ENCODE measurements at regions not wholly inside any gene's neighbourhood (a gene's known extent, or its start where the extent isn't known, plus 50 kb on each side); places are given as distances from the start of the nearest gene placed in this dataset.

- TF ChIP-seq CTCF (IDR thresholded peaks at IDR 0.05; ENCODE audit: low read depth, low read length), result no peak
- no peak for TF ChIP-seq EZH2phosphoT487 (IDR thresholded peaks at IDR 0.05; ENCODE audit: low read depth)
Measured at GRCh38 chr7:57274535-57275283, 142.5 kb upstream of the ZNF479 start.

All from OCI-LY3 (cell line).